HepG2 (cell line): ENCODE measurements at regions not wholly inside any gene's neighbourhood (a gene's known extent, or its start where the extent isn't known, plus 50 kb on each side); places are given as distances from the start of the nearest gene placed in this dataset.
"Not testable (repeated sequence)": the region's sequence is repeated elsewhere in the genome, so short reads cannot be mapped to it uniquely, and the experiment has no call there.

Experiments used
- ATAC-seq: fragments of 200-7000 bp; cut with Tn5 transposase; 3 replicates; pipeline ENCODE4 v1.9.1; 2020; ENCODE audit warnings: mild to moderate bottlenecking, moderate library complexity
- BruUV-seq: library from RNA; stranded (reverse); fragments of 400-500 nt; replicated peaks from 2 replicates; lab custom pipeline; 2021; lab: Mats Ljungman, UMichigan
- CTCF ChIA-PET: fragments of 300-600 bp; formaldehyde crosslinking; extraction: SDS; loops from one replicate; lab custom pipeline; 2021; ENCODE audit warnings: low total read pairs, inconsistent platforms, low intra/inter-chr PET ratio; lab: Yijun Ruan, JAX
- POLR2A ChIA-PET: fragments of 350-600 bp; sonication (Branson Sonifier 250); formaldehyde crosslinking; loops from one replicate; lab custom pipeline; 2020; ENCODE audit warnings: antibody characterized with exemption, inconsistent platforms; lab: Yijun Ruan, JAX
- DNase-seq: peaks from one replicate; pipeline ENCODE4 v3.0.0-alpha.2; 2015; ENCODE audit warnings: low spot score
- FAIRE-seq: peaks from 3 replicates; lab custom pipeline; 2011; peaks lifted over from hg19 to GRCh38; lab: Jason Lieb, UNC
- H2AFZ ChIP-seq: one replicate; pipeline ENCODE4 v1.6.1; 2011; ENCODE audit warnings: low read length, inconsistent platforms
- H3K27ac ChIP-seq: fragments of 300-600 bp; 3 replicates; pipeline ENCODE4 v1.8.0; 2011; ENCODE audit warnings: mixed run types, mild to moderate bottlenecking, mixed read lengths, low read length, inconsistent platforms; ENCODE audit not compliant: insufficient read depth; ENCODE audit errors: extremely low read length
- H3K27me3 ChIP-seq, 2 experiments: fragments of 200-600 bp in 1 of 2; 2 replicates in 1 of 2; 3 replicates in 1 of 2; pipeline versions ENCODE4 v1.6.0 to v1.8.0; 2011; ENCODE audit warnings: low read length in 2 of 2, mild to moderate bottlenecking in 2 of 2, moderate library complexity in 2 of 2, inconsistent platforms in 1 of 2; ENCODE audit not compliant: insufficient read depth in 2 of 2, control insufficient read depth in 1 of 2
- H3K36me3 ChIP-seq, 2 experiments: fragments of 200-600 bp in 1 of 2; replicated peaks in 1 of 2; 2 replicates in 1 of 2; 3 replicates in 1 of 2; pipeline versions ENCODE4 v1.5.1 to v1.8.0; 2011; ENCODE audit warnings: low read length in 2 of 2, inconsistent platforms in 1 of 2; ENCODE audit not compliant: insufficient read depth in 2 of 2, control insufficient read depth in 1 of 2
- H3K4me1 ChIP-seq: 2 replicates; pipeline ENCODE4 v1.5.1; 2012; ENCODE audit warnings: low read length, inconsistent platforms; ENCODE audit not compliant: insufficient read depth
- H3K4me2 ChIP-seq: 2 replicates; pipeline ENCODE4 v1.6.0; 2011; ENCODE audit warnings: low read depth, low read length, inconsistent platforms
- H3K4me3 ChIP-seq, 3 experiments: fragments of 200-600 bp in 1 of 3; sonication (generic), shearing (Covaris generic) in 1 of 3; replicated peaks in 1 of 3; 2 replicates each; pipeline ENCODE4 v1.5.1; 2011 to 2016; ENCODE audit warnings: low read length in 3 of 3, inconsistent platforms in 2 of 3, low read depth in 2 of 3, mild to moderate bottlenecking in 2 of 3, control low read depth in 1 of 3, mixed read lengths in 1 of 3; ENCODE audit not compliant: insufficient read depth in 1 of 3
- H3K79me2 ChIP-seq: one replicate; pipeline ENCODE4 v1.6.1; 2011; ENCODE audit warnings: low read length, inconsistent platforms; ENCODE audit not compliant: insufficient read depth
- H3K9ac ChIP-seq: 2 replicates; pipeline ENCODE4 v1.6.0; 2011; ENCODE audit warnings: mild to moderate bottlenecking, low read depth, low read length, inconsistent platforms; ENCODE audit not compliant: insufficient read depth
- H3K9me3 ChIP-seq: 2 replicates; pipeline ENCODE4 v1.5.1; 2012; ENCODE audit warnings: mild to moderate bottlenecking, low read length
- H4K20me1 ChIP-seq: 2 replicates; pipeline ENCODE4 v1.6.0; 2011; ENCODE audit warnings: inconsistent platforms, mild to moderate bottlenecking, low read length, moderate library complexity; ENCODE audit not compliant: insufficient read depth
- AGO1 ChIP-seq: fragments of 200-400 bp; formaldehyde crosslinking; IDR thresholded peaks from 2 replicates; pipeline ENCODE4 v1.6.1; 2017; ENCODE audit warnings: mild to moderate bottlenecking, low read depth, low read length, moderate library complexity; ENCODE audit not compliant: poor library complexity, severe bottlenecking
- ATAD3A ChIP-seq: sonication (generic); formaldehyde crosslinking; IDR thresholded peaks from 2 replicates; pipeline ENCODE4 v1.4.0; 2020; ENCODE audit warnings: missing genetic modification reagents
- HNF4G ChIP-seq, 2 experiments: sonication (generic) in 1 of 2; formaldehyde crosslinking in 1 of 2; IDR thresholded peaks; 2 replicates each; pipeline versions ENCODE4 v1.4.0 to v1.6.1; 2011 to 2020; ENCODE audit warnings: borderline replicate concordance in 2 of 2, low read depth in 2 of 2, mild to moderate bottlenecking in 2 of 2, low read length in 1 of 2, missing genetic modification reagents in 1 of 2, moderate library complexity in 1 of 2
- RELA ChIP-seq: sonication (generic); formaldehyde crosslinking; IDR thresholded peaks from 2 replicates; pipeline ENCODE4 v1.4.0; 2020; ENCODE audit warnings: missing genetic modification reagents
- TBP ChIP-seq: sonication (generic); formaldehyde crosslinking; IDR thresholded peaks from 2 replicates; pipeline ENCODE4 v1.5.0; 2020; ENCODE audit warnings: missing genetic modification reagents
- ZKSCAN1 ChIP-seq: fragments of 150-350 bp; IDR thresholded peaks from 2 replicates; pipeline ENCODE4 v1.6.1; 2014; ENCODE audit warnings: low read length
- ZNF138 ChIP-seq: sonication (generic); formaldehyde crosslinking; IDR thresholded peaks from 2 replicates; pipeline ENCODE4 v1.5.0; 2020; ENCODE audit warnings: mild to moderate bottlenecking, low read depth, missing genetic modification reagents
- ZNF558 ChIP-seq: sonication (generic); formaldehyde crosslinking; IDR thresholded peaks from 2 replicates; pipeline ENCODE4 v1.9.0; 2022; ENCODE audit warnings: mild to moderate bottlenecking, missing genetic modification reagents, borderline replicate concordance
- WGBS: methylation state at CpG from one replicate; pipeline ENCODE4 v1.1.6; 2017; ENCODE audit warnings: low lambda C conversion rate; 5-methylcytosine and 5-hydroxymethylcytosine counted together
- in situ Hi-C: cut with HindIII; loops from 2 replicates; pipeline ENCODE4 v1.10.0; 2017; ENCODE audit warnings: low pct_unique_long_range_greater_than_20kb; ENCODE audit not compliant: extremely low pct_ligation_motif_present
- intact Hi-C: fragments of 100-400 bp; cut with micrococcal nuclease; formaldehyde crosslinking; loops from one replicate; pipeline ENCODE4 v1.10.0; 2022; ENCODE audit not compliant: unreplicated experiment
- TF ChIP-seq, protein P1 (sequence below): sonication (generic); formaldehyde crosslinking; IDR thresholded peaks from 2 replicates; pipeline ENCODE4 v1.4.0; 2020; ENCODE audit warnings: mild to moderate bottlenecking, missing genetic modification reagents, borderline replicate concordance
- TF ChIP-seq, protein P2 (sequence below): sonication (generic); formaldehyde crosslinking; IDR thresholded peaks from 2 replicates; pipeline ENCODE4 v1.4.0; 2020; ENCODE audit warnings: missing genetic modification reagents
- TF ChIP-seq, protein P3 (sequence below): IDR thresholded peaks from 2 replicates; pipeline ENCODE4 v1.6.1; 2016; ENCODE audit warnings: low read depth, borderline replicate concordance

DNA sequence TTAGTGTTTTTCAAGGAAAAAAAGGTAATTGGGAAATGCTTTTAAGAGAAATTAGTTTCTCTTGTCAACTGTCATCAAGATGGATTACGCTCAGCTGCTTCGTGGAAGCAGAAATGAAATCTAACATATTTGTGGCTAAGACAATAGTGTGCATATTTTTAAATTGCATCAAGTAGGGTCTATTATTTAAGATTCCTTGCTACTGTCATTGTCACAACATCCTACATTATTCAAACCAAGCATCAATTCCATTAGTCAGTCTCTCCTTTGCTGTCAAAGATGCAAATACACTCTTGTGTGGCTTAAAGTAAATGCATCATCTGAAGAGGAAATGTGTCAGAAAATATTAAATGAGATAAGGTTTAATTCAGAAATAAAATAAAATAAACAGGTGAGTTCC lies 1277.6 kb upstream of the SEL1L start (continued):
- no peak for TF ChIP-seq ZKSCAN1
- TF ChIP-seq HNF4G (IDR thresholded peaks at IDR 0.05; ENCODE audit: borderline replicate concordance, low read depth, low read length), result no peak
- no peak for TF ChIP-seq HNF4G (CRISPR knock-in tag; IDR thresholded peaks at IDR 0.05; ENCODE audit: borderline replicate concordance, low read depth)
- TF ChIP-seq, all 625 proteins: peak for 0

DNA sequence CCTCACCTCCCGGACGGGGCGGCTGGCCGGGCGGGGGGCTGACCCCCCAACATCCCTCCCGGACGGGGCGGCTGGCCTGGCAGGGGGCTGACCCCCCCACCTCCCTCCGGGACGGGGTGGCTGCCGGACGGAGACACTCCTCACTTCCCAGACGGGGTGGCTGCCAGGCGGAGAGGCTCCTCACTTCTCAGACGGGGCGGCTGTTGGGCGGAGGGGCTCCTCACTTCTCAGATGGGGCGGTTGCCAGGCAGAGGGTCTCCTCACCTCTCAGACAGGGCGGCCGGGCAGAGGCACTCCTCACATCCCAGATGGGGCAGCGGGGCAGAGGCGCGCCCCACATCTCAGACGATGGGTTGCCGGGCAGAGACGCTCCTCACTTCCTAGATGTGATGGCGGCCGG lies 1280.7 kb upstream of the SEL1L start:
- BruUV-seq, CTCF ChIA-PET, H3K4me3 ChIP-seq, intact Hi-C loops, H3K27me3 ChIP-seq, H3K36me3 ChIP-seq, H3K9ac ChIP-seq, H3K4me2 ChIP-seq, H3K79me2 ChIP-seq, DNase-seq, H2AFZ ChIP-seq, H3K27ac ChIP-seq, ATAC-seq, POLR2A ChIA-PET, H3K9me3 ChIP-seq, in situ Hi-C loops, H4K20me1 ChIP-seq, FAIRE-seq, H3K4me1 ChIP-seq: not testable (repeated sequence)
- 97% methylated on average over 5 of the region's 28 CpGs for WGBS

DNA sequence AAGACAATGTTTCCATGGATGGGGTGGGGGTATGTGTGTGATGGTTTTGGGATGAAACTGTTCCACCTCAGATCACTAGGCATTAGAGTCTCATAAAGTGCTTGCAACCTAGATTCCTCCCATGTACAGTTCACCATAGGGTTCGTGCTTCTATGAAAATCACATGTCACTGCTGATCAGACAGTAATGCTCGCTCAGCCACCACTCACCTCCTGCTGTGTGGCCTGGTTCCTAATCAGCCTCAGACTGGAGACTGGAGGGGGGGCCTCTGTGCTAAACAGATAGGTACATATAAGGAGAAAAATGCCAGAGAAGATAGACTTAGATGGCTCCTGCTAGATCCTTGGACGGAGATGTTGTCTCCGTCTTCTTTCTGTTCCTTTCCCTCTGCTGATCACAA lies 1296.9 kb upstream of the SEL1L start:
- Histone ChIP-seq H3K27ac (no peak overlapping the region), H3K4me1 (no peaks in the 10 kb centered on the region), H3K27me3 (no peaks in the 10 kb centered on the region), H3K4me3 (no peak overlapping the region)
- TF ChIP-seq, protein P1, sequence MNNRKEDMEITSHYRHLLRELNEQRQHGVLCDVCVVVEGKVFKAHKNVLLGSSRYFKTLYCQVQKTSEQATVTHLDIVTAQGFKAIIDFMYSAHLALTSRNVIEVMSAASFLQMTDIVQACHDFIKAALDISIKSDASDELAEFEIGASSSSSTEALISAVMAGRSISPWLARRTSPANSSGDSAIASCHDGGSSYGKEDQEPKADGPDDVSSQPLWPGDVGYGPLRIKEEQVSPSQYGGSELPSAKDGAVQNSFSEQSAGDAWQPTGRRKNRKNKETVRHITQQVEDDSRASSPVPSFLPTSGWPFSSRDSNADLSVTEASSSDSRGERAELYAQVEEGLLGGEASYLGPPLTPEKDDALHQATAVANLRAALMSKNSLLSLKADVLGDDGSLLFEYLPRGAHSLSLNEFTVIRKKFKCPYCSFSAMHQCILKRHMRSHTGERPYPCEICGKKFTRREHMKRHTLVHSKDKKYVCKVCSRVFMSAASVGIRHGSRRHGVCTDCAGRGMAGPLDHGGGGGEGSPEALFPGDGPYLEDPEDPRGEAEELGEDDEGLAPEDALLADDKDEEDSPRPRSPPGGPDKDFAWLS (CRISPR knock-in tag), result no peak
- no peak for TF ChIP-seq AGO1
- no peak for TF ChIP-seq RELA (CRISPR knock-in tag)
- TF ChIP-seq TBP (CRISPR knock-in tag), result no peak
- TF ChIP-seq, protein P2, sequence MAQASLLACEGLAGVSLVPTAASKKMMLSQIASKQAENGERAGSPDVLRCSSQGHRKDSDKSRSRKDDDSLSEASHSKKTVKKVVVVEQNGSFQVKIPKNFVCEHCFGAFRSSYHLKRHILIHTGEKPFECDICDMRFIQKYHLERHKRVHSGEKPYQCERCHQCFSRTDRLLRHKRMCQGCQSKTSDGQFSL (CRISPR knock-in tag), result no peak
- TF ChIP-seq, protein P3, sequence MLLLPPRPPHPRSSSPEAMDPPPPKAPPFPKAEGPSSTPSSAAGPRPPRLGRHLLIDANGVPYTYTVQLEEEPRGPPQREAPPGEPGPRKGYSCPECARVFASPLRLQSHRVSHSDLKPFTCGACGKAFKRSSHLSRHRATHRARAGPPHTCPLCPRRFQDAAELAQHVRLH (CRISPR knock-in tag), result no peak
- TF ChIP-seq ATAD3A (CRISPR knock-in tag), result no peak
- TF ChIP-seq ZNF138, result no peak
- TF ChIP-seq ZNF558, result no peak
- TF ChIP-seq, all 625 proteins: peak for 0
- Histone ChIP-seq H3K4me2 (no peak overlapping the region), H4K20me1 (no peaks in the 10 kb centered on the region), H2AFZ (no peak overlapping the region), H3K9me3 (no peaks in the 10 kb centered on the region), H3K9ac (no peak overlapping the region), H3K79me2 (no peaks in the 10 kb centered on the region), H3K36me3 (no peaks in the 10 kb centered on the region)
- no peak for DNase-seq
- POLR2A ChIA-PET, result no interaction called here
- CTCF ChIA-PET, result no interaction called here
- in situ Hi-C loops, result no loop called here
- intact Hi-C loops, result no loop called here
- BruUV-seq, result no TSS peak
- 11% methylated on average over 4 of the region's 4 CpGs for WGBS
- no peak for FAIRE-seq
- ATAC-seq, result no peak
